CD4-positive, alpha-beta T cell (primary cell): ENCODE measurements at regions not wholly inside any gene's neighbourhood (a gene's known extent, or its start where the extent isn't known, plus 50 kb on each side); places are given as distances from the start of the nearest gene placed in this dataset.

ENCODE experiments used
- ATAC-seq: fragments of 200-7000 bp; cut with Tn5 transposase; one replicate; pipeline ENCODE4 v1.10.0; 2022; ENCODE audit warnings: mild to moderate bottlenecking; ENCODE audit not compliant: poor library complexity
- CTCF ChIA-PET: fragments of 350-600 bp; sonication (Branson Sonifier 250); formaldehyde crosslinking; loops from one replicate; lab custom pipeline; 2021; ENCODE audit warnings: antibody characterized with exemption, inconsistent platforms; lab: Charles Lee
- POLR2A ChIA-PET: fragments of 350-600 bp; sonication (Branson Sonifier 250); formaldehyde crosslinking; loops from one replicate; lab custom pipeline; 2021; ENCODE audit warnings: antibody characterized with exemption, inconsistent platforms; lab: Charles Lee
- DNase-seq, 14 experiments: peaks; one replicate each; pipeline ENCODE4 v3.0.0-alpha.2; 2013 to 2020; ENCODE audit warnings: mixed read lengths in 2 of 14
- H3K27ac ChIP-seq, 2 donors: one replicate each; pipeline versions ENCODE4 v1.5.1 to v1.7.0; 2013; ENCODE audit warnings: low read length in 2 of 2, low read depth in 1 of 2, mild to moderate bottlenecking in 1 of 2
- H3K27me3 ChIP-seq, 2 experiments: 1 replicate in 1 of 2; 2 replicates in 1 of 2; pipeline versions ENCODE4 v1.6.1 to v1.7.0; 2013; ENCODE audit warnings: low read length in 2 of 2, control low read depth in 1 of 2, mild to moderate bottlenecking in 1 of 2, moderate library complexity in 1 of 2; ENCODE audit not compliant: insufficient read depth in 2 of 2, control insufficient read depth in 1 of 2
- H3K36me3 ChIP-seq: one replicate; pipeline ENCODE4 v1.6.1; 2013; ENCODE audit warnings: low read length, control low read depth; ENCODE audit not compliant: insufficient read depth
- H3K4me1 ChIP-seq: one replicate; pipeline ENCODE4 v1.6.1; 2013; ENCODE audit warnings: low read length, control low read depth; ENCODE audit not compliant: insufficient read depth
- H3K4me3 ChIP-seq: one replicate; pipeline ENCODE4 v1.5.1; 2013; ENCODE audit warnings: mild to moderate bottlenecking, low read length, moderate library complexity
- H3K9me3 ChIP-seq, 2 experiments: 1 replicate in 1 of 2; 2 replicates in 1 of 2; pipeline versions ENCODE4 v1.6.1 to v1.7.0; 2013; ENCODE audit warnings: low read length in 2 of 2, mild to moderate bottlenecking in 2 of 2, control low read depth in 1 of 2, moderate library complexity in 1 of 2; ENCODE audit not compliant: control insufficient read depth in 1 of 2, insufficient read depth in 1 of 2
- H3K27ac Mint-ChIP-seq: one replicate; pipeline ENCODE4 v1.8.0; 2020; ENCODE audit warnings: mixed read lengths
- H3K27me3 Mint-ChIP-seq: one replicate; pipeline ENCODE4 v1.8.0; 2021; ENCODE audit warnings: mixed read lengths
- H3K36me3 Mint-ChIP-seq: one replicate; pipeline ENCODE4 v1.8.0; 2021; ENCODE audit warnings: low read depth, mixed read lengths
- H3K4me1 Mint-ChIP-seq: one replicate; pipeline ENCODE4 v1.8.0; 2021; ENCODE audit warnings: low read depth, mixed read lengths
- H3K4me3 Mint-ChIP-seq: one replicate; pipeline ENCODE4 v1.8.0; 2020; ENCODE audit warnings: mild to moderate bottlenecking, mixed read lengths
- H3K9me3 Mint-ChIP-seq: one replicate; pipeline ENCODE4 v1.8.0; 2020; ENCODE audit warnings: mixed read lengths
- intact Hi-C, 2 experiments: fragments of 100-400 bp; cut with DNase I in 1 of 2; cut with micrococcal nuclease in 1 of 2; formaldehyde crosslinking; loops; one replicate each; pipeline versions ENCODE4 v1.15.1 to v1.9.0; 2023 to 2025; cut with DNase I, micrococcal nuclease
- TF ChIP-seq, protein P1 (sequence below): fragments of 200-600 bp; IDR thresholded peaks from one replicate; pipeline ENCODE4 v1.8.0; 2022; ENCODE audit warnings: antibody characterized with exemption, mild to moderate bottlenecking

DNA sequence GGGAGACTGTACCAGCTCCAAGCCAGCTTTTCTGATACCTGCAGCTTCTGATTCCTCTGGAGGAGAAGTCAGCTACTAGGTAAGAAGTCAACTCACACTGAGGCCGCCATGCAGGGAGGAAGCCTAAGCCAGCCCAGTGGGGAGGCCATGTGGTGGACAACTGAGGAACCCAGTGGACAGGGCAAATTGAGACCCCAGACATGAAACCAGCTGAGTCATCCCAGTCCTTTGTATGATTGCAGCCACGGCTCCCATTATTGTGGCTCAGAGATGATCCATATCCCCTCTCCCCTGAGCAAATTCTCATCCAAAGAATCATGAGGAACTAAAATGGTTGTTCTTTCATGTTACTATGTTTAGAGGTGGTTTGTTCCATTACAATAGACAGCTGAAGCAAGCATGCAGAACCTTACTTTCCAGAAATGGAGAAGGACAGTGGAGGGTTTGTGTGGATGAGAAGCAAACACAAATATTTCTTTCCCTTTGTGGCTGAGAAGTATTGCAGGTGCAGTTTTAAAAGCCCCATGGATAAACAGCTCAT, 1147.3 kb upstream of the TMEM132C start:
- H3K27ac Mint-ChIP-seq = no peak overlapping the region
- ATAC-seq (no peak), DNase-seq (no peak)
- no peak overlapping the region for H3K4me3 ChIP-seq
- no peaks in the 10 kb centered on the region for H3K36me3 Mint-ChIP-seq
- TF ChIP-seq, protein P1, sequence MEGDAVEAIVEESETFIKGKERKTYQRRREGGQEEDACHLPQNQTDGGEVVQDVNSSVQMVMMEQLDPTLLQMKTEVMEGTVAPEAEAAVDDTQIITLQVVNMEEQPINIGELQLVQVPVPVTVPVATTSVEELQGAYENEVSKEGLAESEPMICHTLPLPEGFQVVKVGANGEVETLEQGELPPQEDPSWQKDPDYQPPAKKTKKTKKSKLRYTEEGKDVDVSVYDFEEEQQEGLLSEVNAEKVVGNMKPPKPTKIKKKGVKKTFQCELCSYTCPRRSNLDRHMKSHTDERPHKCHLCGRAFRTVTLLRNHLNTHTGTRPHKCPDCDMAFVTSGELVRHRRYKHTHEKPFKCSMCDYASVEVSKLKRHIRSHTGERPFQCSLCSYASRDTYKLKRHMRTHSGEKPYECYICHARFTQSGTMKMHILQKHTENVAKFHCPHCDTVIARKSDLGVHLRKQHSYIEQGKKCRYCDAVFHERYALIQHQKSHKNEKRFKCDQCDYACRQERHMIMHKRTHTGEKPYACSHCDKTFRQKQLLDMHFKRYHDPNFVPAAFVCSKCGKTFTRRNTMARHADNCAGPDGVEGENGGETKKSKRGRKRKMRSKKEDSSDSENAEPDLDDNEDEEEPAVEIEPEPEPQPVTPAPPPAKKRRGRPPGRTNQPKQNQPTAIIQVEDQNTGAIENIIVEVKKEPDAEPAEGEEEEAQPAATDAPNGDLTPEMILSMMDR = no peak
- no peaks in the 10 kb centered on the region for H3K36me3 ChIP-seq
- H3K27me3 ChIP-seq = peaks cover 2 to 4% of the 10 kb centered on the region in 2 experiments
- ChIA-PET POLR2A (no interaction called here), CTCF (no interaction called here)
- H3K4me1 Mint-ChIP-seq = no peaks in the 10 kb centered on the region
- no peaks in the 10 kb centered on the region for H3K4me1 ChIP-seq
- intact Hi-C loops = no loop called here
- no peak overlapping the region for H3K4me3 Mint-ChIP-seq
- no peaks in the 10 kb centered on the region for H3K9me3 Mint-ChIP-seq
- H3K27ac ChIP-seq = no peak overlapping the region
- no peaks in the 10 kb centered on the region for H3K9me3 ChIP-seq
- peaks cover 18% of the 10 kb centered on the region for H3K27me3 Mint-ChIP-seq

DNA sequence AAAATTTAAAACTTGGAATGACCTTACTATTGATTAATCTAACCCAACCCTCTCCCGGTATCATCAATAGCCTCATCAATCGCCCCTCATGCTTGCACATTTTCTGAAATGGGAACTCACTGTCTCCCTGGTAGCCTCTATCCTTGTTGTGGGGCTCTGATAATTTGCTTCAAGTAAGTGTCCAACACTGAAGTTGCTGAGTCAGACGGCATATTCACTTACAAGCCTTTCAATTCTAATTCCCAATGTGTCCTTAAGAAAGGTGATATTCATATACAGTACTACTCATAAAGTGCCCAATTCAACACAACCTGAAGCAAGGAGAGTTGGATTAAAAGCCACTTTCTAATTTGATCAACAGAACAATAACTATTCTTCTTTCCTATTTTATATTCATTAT, 1146.1 kb upstream of the TMEM132C start:
- H3K27ac Mint-ChIP-seq = no peak overlapping the region
- no peaks in the 10 kb centered on the region for H3K36me3 Mint-ChIP-seq
- no peak for DNase-seq
- no peaks in the 10 kb centered on the region for H3K9me3 Mint-ChIP-seq
- Histone ChIP-seq H3K9me3 (no peaks in the 10 kb centered on the region), H3K27me3 (peaks cover 0 to 2% of the 10 kb centered on the region in 2 experiments), H3K4me1 (no peaks in the 10 kb centered on the region), H3K36me3 (no peaks in the 10 kb centered on the region), H3K4me3 (no peak overlapping the region), H3K27ac (no peak overlapping the region)
- ATAC-seq = no peak
- TF ChIP-seq, protein P1 = no peak
- ChIA-PET CTCF (no interaction called here), POLR2A (no interaction called here)
- no peak overlapping the region for H3K4me3 Mint-ChIP-seq
- H3K4me1 Mint-ChIP-seq = no peaks in the 10 kb centered on the region
- intact Hi-C loops = no loop called here
- H3K27me3 Mint-ChIP-seq = peaks cover 17% of the 10 kb centered on the region

DNA sequence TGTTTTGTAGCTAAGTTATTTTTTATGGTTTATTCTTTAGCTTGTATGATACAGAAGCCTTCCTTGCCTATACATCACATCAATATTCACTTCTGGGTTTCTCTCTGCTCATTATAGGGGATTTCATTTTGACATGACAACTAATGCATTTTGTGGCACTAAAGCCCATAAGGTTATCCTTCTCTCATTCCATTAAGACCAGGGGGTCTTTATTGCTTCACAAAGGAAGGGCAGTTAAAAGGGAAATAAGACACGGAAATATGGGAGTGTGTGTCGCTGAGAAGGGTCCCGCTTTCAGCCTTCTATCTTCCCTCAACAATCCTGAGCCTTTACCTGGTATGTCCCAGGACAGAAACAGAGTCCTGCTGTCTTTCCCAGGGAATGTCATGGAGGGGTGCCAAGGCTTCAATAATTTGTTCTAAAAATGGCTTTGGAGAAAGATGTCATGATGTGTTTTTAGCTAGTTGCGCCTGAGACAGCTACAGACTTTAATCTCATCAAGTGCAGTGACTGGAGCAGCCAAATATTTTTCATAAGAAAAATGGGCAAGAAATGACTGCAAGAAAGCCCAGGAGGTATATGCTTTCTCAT, 1145.4 kb upstream of the TMEM132C start:
- H3K4me1 ChIP-seq = no peaks in the 10 kb centered on the region
- peaks cover 0 to 2% of the 10 kb centered on the region in 2 experiments for H3K27me3 ChIP-seq
- no peaks in the 10 kb centered on the region for H3K9me3 ChIP-seq
- no peak overlapping the region for H3K4me3 ChIP-seq
- TF ChIP-seq, protein P1 = no peak
- Mint-ChIP-seq H3K36me3 (no peaks in the 10 kb centered on the region), H3K27me3 (peaks cover 10% of the 10 kb centered on the region), H3K4me1 (no peaks in the 10 kb centered on the region), H3K9me3 (no peaks in the 10 kb centered on the region), H3K4me3 (no peak overlapping the region), H3K27ac (no peak overlapping the region)
- ATAC-seq (no peak), DNase-seq (no peak)
- intact Hi-C loops = no loop called here
- ChIA-PET CTCF (no interaction called here), POLR2A (no interaction called here)
- H3K36me3 ChIP-seq = no peaks in the 10 kb centered on the region
- H3K27ac ChIP-seq = no peak overlapping the region
